Breast epithelium (tissue), 4 donors: ENCODE measurements at regions not wholly inside any gene's neighbourhood (a gene's known extent, or its start where the extent isn't known, plus 50 kb on each side); places are given as distances from the start of the nearest gene placed in this dataset.

Experiments used
- DNase-seq, 2 donors: peaks; one replicate each; pipeline ENCODE4 v3.0.0-alpha.2; 2019; ENCODE audit warnings: low spot score in 2 of 2
- H3K27ac ChIP-seq, 2 donors: fragments of 200-600 bp; sonication (generic) in 1 of 2; one replicate each; pipeline ENCODE4 v1.5.1; 2016 to 2019; ENCODE audit warnings: mild to moderate bottlenecking in 1 of 2
- H3K27me3 ChIP-seq, 2 donors: fragments of 200-600 bp; sonication (generic) in 1 of 2; one replicate each; pipeline versions ENCODE4 v1.5.1 to v1.6.0; 2017 to 2019; ENCODE audit warnings: control low read depth in 1 of 2, mild to moderate bottlenecking in 1 of 2
- H3K36me3 ChIP-seq: fragments of 200-600 bp; one replicate; pipeline ENCODE4 v1.5.1; 2019
- H3K4me1 ChIP-seq, 2 donors: fragments of 200-600 bp; sonication (generic); one replicate each; pipeline ENCODE4 v1.5.1; 2016 to 2019; ENCODE audit warnings: control low read depth in 1 of 2
- H3K4me3 ChIP-seq, 3 donors: fragments of 200-600 bp; sonication (generic); 1 replicate in 2 of 3; 2 replicates in 1 of 3; pipeline ENCODE4 v1.5.1; 2016 to 2019; ENCODE audit warnings: mild to moderate bottlenecking in 3 of 3, moderate library complexity in 2 of 3
- H3K9me3 ChIP-seq, 2 donors: fragments of 200-600 bp; sonication (generic) in 1 of 2; one replicate each; pipeline ENCODE4 v1.5.1; 2016 to 2019; ENCODE audit warnings: control low read depth in 1 of 2
- POLR2A ChIP-seq: fragments of 450-650 bp; IDR thresholded peaks from one replicate; pipeline ENCODE4 v1.6.1; 2016; ENCODE audit warnings: antibody characterized with exemption, mild to moderate bottlenecking, moderate library complexity
- POLR2AphosphoS5 ChIP-seq, 3 donors: sonication (generic); formaldehyde crosslinking; IDR thresholded peaks; one replicate each; pipeline ENCODE4 v1.6.1; 2017; ENCODE audit warnings: antibody characterized with exemption in 3 of 3
- intact Hi-C: fragments of 100-400 bp; cut with DNase I; formaldehyde crosslinking; loops from one replicate; pipeline ENCODE4 v1.15.1; 2023; ENCODE audit warnings: low total_unique reads
- TF ChIP-seq, protein P1 (sequence below), 3 donors: fragments of 450-650 bp; IDR thresholded peaks; one replicate each; pipeline ENCODE4 v1.5.1; 2016 to 2017; ENCODE audit warnings: antibody characterized with exemption in 3 of 3, mild to moderate bottlenecking in 3 of 3, moderate library complexity in 3 of 3

DNA sequence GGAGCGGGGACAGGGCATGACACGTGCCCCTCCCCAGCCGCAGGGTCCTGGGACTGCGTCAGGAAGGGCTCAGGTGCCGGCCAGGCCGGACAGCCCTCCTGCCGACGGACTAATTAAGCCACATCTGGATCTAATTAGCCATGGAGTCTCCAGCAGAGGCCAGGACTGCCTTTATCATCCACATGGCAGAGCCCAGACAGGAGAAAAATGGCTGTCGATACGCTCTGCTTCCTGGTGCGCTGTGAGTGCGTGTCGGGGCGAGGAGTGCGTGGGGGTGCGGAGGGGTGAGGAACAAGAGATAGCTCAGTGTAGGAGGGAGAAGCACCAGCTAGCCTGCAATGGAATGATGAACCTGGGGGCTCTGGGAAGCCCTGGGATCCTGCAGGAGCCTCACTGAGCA, 218.8 kb downstream of the IRF8 start:
- DNase-seq: no peak
- H3K4me3 ChIP-seq: no peak overlapping the region
- TF ChIP-seq, protein P1, sequence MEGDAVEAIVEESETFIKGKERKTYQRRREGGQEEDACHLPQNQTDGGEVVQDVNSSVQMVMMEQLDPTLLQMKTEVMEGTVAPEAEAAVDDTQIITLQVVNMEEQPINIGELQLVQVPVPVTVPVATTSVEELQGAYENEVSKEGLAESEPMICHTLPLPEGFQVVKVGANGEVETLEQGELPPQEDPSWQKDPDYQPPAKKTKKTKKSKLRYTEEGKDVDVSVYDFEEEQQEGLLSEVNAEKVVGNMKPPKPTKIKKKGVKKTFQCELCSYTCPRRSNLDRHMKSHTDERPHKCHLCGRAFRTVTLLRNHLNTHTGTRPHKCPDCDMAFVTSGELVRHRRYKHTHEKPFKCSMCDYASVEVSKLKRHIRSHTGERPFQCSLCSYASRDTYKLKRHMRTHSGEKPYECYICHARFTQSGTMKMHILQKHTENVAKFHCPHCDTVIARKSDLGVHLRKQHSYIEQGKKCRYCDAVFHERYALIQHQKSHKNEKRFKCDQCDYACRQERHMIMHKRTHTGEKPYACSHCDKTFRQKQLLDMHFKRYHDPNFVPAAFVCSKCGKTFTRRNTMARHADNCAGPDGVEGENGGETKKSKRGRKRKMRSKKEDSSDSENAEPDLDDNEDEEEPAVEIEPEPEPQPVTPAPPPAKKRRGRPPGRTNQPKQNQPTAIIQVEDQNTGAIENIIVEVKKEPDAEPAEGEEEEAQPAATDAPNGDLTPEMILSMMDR (IDR thresholded peaks at IDR 0.05): no peak
- no peak for TF ChIP-seq POLR2AphosphoS5 (IDR thresholded peaks at IDR 0.05)
- TF ChIP-seq POLR2A: no peak
- no peaks in the 10 kb centered on the region for H3K36me3 ChIP-seq
- H3K9me3 ChIP-seq: no peaks in the 10 kb centered on the region
- intact Hi-C loops: no loop called here
- peaks cover 0 to 48% of the 10 kb centered on the region in 2 donors for H3K27me3 ChIP-seq
- H3K4me1 ChIP-seq: no peaks in the 10 kb centered on the region
- H3K27ac ChIP-seq: no peak overlapping the region

DNA sequence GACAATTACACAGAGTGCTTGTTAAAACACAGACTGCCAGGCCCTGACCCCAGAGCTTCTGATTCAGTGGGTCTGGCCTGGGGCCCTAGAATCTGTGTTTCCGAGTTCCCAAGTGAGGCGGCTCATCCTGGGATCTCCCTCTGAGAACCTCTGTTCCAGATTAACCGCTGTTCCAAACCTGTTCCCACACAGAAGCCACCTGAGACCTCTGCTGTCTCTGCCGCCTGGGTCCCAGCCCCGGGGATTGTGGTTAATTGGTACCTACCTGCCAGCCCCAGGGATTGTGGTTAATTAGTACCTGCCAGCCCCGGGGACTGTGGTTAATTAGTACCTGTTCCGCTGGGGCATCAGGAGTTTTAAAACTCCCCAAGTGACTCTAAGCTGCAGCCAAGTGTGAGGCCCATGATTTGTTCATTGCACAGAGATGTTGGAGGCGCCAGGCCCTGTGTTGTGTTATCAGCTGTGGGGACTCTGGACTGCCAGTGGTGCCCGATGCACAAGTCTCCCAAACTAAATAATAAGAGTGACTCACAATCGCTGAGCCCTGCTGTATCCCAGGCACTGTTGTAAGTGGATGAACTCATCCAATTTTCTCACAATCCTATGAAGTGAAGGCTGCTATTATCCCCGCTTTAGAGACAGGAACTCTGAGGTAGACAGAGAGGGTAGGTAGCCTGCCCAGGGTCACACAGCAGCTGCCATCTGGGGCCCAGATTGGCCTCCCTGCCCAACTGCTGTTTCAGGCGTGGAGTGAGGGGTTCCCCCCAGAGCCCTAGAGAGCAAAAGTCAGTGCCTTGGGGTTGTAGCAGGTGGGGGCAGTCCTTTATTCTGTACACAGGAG, 219.7 kb downstream of the IRF8 start:
- intact Hi-C loops: no loop called here
- TF ChIP-seq, protein P1 (IDR thresholded peaks at IDR 0.05): no peak
- TF ChIP-seq POLR2A (no peak), POLR2AphosphoS5 (IDR thresholded peaks at IDR 0.05) (no peak)
- H3K9me3 ChIP-seq: no peaks in the 10 kb centered on the region
- no peak overlapping the region for H3K27ac ChIP-seq
- no peaks in the 10 kb centered on the region for H3K36me3 ChIP-seq
- peaks cover 0 to 57% of the 10 kb centered on the region in 2 donors for H3K27me3 ChIP-seq
- no peak overlapping the region for H3K4me3 ChIP-seq
- H3K4me1 ChIP-seq: no peaks in the 10 kb centered on the region
- no peak for DNase-seq

- H3K4me1 ChIP-seq: no peaks in the 10 kb centered on the region
- no peaks in the 10 kb centered on the region for H3K9me3 ChIP-seq
- no peak for DNase-seq
- peaks cover 0 to 66% of the 10 kb centered on the region in 2 donors for H3K27me3 ChIP-seq
- intact Hi-C loops: no loop called here
- no peaks in the 10 kb centered on the region for H3K36me3 ChIP-seq
- H3K27ac ChIP-seq: no peak overlapping the region
- TF ChIP-seq POLR2AphosphoS5 (IDR thresholded peaks at IDR 0.05) (no peak), POLR2A (no peak)
- H3K4me3 ChIP-seq: no peak overlapping the region
Observed at GRCh38 chr16:86120201-86121192, 221.5 kb downstream of the IRF8 start.

DNA sequence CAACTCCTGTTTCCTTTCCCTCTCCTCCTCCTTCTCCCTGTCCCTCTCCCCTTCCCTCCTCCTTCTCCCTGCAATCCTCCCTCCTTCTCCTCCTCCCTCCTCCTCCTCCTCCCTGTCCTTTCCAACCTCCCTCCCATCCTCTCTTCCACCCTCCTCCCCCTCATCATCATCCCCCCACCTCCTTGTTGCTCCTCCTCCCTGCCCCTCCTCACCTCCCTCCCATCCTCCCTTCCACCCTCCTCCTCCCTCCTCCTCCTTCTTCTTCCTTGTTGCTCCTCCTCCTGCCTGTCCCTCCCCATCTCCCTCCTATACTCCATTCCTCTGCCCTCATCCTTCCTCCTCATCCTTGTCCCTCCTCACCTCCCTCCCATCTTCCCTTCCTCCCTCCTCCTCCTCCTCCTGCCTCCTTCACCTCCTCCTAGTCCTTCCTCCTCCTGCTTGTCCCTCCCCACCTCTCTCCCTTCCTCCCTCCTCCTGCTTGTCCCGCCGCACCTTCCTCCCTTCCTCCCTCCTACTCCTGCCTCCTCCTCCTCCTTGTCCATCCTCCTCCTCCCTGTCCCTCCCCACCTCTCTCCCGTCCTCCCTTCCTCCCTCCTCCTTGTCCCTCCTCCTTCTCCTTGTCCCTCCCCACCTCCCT, 222.5 kb downstream of the IRF8 start:
- TF ChIP-seq POLR2AphosphoS5 (IDR thresholded peaks at IDR 0.05) (no peak), POLR2A (no peak)
- TF ChIP-seq, protein P1 (IDR thresholded peaks at IDR 0.05): no peak
- intact Hi-C loops: no loop called here

GRCh38 chr16:86122681-86123342, 223.8 kb downstream of the IRF8 start:
- H3K4me3 ChIP-seq: no peak overlapping the region
- intact Hi-C loops: no loop called here

More for the DNA sequence above, 222.5 kb downstream of the IRF8 start:
- Histone ChIP-seq H3K4me1 (no peaks in the 10 kb centered on the region), H3K9me3 (no peaks in the 10 kb centered on the region), H3K27ac (no peak overlapping the region), H3K27me3 (peaks cover 0 to 63% of the 10 kb centered on the region in 2 donors), H3K36me3 (no peaks in the 10 kb centered on the region), H3K4me3 (no peak overlapping the region)
- DNase-seq: no peak

More at GRCh38 chr16:86122681-86123342, 223.8 kb downstream of the IRF8 start:
- no peaks in the 10 kb centered on the region for H3K4me1 ChIP-seq
- H3K27me3 ChIP-seq: peaks cover 0 to 62% of the 10 kb centered on the region in 2 donors
- no peaks in the 10 kb centered on the region for H3K36me3 ChIP-seq
- no peaks in the 10 kb centered on the region for H3K9me3 ChIP-seq
- TF ChIP-seq, protein P1 (IDR thresholded peaks at IDR 0.05): no peak
- TF ChIP-seq POLR2A (no peak), POLR2AphosphoS5 (IDR thresholded peaks at IDR 0.05) (no peak)
- H3K27ac ChIP-seq: no peak overlapping the region
- DNase-seq: no peak
